ENCODE measurements at regions not wholly inside any gene's neighbourhood (a gene's known extent, or its start where the extent isn't known, plus 50 kb on each side); places are given as distances from the start of the nearest gene placed in this dataset.

DNA sequence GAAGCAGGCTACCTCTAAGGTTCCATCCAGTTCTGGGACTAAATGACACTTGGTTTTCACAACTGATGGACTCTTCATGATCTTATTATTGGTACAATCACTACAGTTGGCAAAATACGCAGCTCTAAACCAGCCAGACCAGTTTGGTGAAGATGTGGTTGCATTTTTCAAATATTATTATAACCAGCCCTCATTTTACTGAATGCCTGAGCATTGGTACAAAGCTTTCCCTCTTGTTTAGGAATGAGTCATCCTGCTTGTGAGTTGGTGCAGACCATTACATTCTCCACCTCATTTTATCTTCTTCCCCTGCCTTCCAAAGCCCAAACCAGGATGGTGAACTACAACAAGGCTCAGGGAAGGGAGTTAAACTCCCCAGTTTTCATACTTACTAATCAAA lies 223.1 kb downstream of the KDR start:
- Mint-ChIP-seq H3K27ac (no peak overlapping the region), H3K9me3 (peaks cover under 1% of the 10 kb centered on the region), H3K4me3 (no peak overlapping the region), H3K4me1 (no peaks in the 10 kb centered on the region), H3K36me3 (ENCODE audit: low read depth) (no peaks in the 10 kb centered on the region), H3K27me3 (ENCODE audit: insufficient read depth) (peaks cover 4% of the 10 kb centered on the region)
- WGBS, 2 experiments (ENCODE audit: insufficient coverage in 1 of 2, insufficient read length in 1 of 2): 90% methylated on average over 1 of the region's 1 CpG; no CpG with 5 or more reads in 1 of the 2 experiments
- no peaks in the 10 kb centered on the region for H3K9me3 ChIP-seq (ENCODE audit: control insufficient read depth, low read length)
- no peak overlapping the region for H3K9ac ChIP-seq (ENCODE audit: extremely low read depth, low read length, poor library complexity, severe bottlenecking)
- H3K27me3 ChIP-seq (ENCODE audit: control insufficient read depth, insufficient read depth, low read length, poor library complexity, severe bottlenecking): no peaks in the 10 kb centered on the region
- TF ChIP-seq, protein P1, sequence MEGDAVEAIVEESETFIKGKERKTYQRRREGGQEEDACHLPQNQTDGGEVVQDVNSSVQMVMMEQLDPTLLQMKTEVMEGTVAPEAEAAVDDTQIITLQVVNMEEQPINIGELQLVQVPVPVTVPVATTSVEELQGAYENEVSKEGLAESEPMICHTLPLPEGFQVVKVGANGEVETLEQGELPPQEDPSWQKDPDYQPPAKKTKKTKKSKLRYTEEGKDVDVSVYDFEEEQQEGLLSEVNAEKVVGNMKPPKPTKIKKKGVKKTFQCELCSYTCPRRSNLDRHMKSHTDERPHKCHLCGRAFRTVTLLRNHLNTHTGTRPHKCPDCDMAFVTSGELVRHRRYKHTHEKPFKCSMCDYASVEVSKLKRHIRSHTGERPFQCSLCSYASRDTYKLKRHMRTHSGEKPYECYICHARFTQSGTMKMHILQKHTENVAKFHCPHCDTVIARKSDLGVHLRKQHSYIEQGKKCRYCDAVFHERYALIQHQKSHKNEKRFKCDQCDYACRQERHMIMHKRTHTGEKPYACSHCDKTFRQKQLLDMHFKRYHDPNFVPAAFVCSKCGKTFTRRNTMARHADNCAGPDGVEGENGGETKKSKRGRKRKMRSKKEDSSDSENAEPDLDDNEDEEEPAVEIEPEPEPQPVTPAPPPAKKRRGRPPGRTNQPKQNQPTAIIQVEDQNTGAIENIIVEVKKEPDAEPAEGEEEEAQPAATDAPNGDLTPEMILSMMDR (conservative IDR thresholded peaks at IDR 0.05): no peak
- H3K27ac ChIP-seq (ENCODE audit: low read depth, low read length): no peak overlapping the region
- H3K4me3 ChIP-seq (ENCODE audit: low read length): no peak overlapping the region
- H3K36me3 ChIP-seq (ENCODE audit: control insufficient read depth, insufficient read depth, low read length): no peaks in the 10 kb centered on the region
- no peaks in the 10 kb centered on the region for H3K4me1 ChIP-seq (ENCODE audit: control insufficient read depth, insufficient read depth, low read length)
- no peak for DNase-seq

DNA sequence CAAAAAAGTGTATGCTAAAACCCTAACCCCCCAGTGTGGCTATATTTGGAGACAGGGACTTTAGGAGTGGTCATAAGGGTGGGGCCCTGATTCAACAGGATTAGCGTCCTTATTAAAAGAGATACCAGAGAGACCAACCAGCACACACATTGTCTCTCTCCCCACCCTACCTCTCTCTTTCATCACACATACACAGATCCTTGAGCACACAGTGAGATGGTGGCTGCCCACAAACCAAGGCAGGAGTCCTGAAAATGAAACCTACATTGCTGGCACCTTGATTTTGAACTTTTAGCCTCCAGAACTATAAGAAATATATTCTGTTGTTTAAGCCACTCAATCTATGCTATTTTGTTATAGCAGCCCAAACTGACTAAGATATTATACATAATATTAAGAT lies 224.2 kb downstream of the KDR start:
- WGBS, 2 experiments (ENCODE audit: insufficient coverage in 1 of 2, insufficient read length in 1 of 2): 100% methylated on average over 1 of the region's 1 CpG; no CpG with 5 or more reads in 1 of the 2 experiments
- Histone ChIP-seq H3K4me3 (ENCODE audit: low read length) (no peak overlapping the region), H3K9me3 (ENCODE audit: control insufficient read depth, low read length) (no peaks in the 10 kb centered on the region), H3K36me3 (ENCODE audit: control insufficient read depth, insufficient read depth, low read length) (no peaks in the 10 kb centered on the region), H3K27ac (ENCODE audit: low read depth, low read length) (no peak overlapping the region), H3K4me1 (ENCODE audit: control insufficient read depth, insufficient read depth, low read length) (no peaks in the 10 kb centered on the region), H3K9ac (ENCODE audit: extremely low read depth, low read length, poor library complexity, severe bottlenecking) (no peak overlapping the region), H3K27me3 (ENCODE audit: control insufficient read depth, insufficient read depth, low read length, poor library complexity, severe bottlenecking) (no peaks in the 10 kb centered on the region)
- Mint-ChIP-seq H3K27me3 (ENCODE audit: insufficient read depth) (peaks cover 4% of the 10 kb centered on the region), H3K4me1 (no peaks in the 10 kb centered on the region), H3K9me3 (no peaks in the 10 kb centered on the region), H3K36me3 (ENCODE audit: low read depth) (no peaks in the 10 kb centered on the region), H3K4me3 (no peak overlapping the region), H3K27ac (no peak overlapping the region)
- TF ChIP-seq, protein P1 (conservative IDR thresholded peaks at IDR 0.05): no peak
- DNase-seq: no peak

DNA sequence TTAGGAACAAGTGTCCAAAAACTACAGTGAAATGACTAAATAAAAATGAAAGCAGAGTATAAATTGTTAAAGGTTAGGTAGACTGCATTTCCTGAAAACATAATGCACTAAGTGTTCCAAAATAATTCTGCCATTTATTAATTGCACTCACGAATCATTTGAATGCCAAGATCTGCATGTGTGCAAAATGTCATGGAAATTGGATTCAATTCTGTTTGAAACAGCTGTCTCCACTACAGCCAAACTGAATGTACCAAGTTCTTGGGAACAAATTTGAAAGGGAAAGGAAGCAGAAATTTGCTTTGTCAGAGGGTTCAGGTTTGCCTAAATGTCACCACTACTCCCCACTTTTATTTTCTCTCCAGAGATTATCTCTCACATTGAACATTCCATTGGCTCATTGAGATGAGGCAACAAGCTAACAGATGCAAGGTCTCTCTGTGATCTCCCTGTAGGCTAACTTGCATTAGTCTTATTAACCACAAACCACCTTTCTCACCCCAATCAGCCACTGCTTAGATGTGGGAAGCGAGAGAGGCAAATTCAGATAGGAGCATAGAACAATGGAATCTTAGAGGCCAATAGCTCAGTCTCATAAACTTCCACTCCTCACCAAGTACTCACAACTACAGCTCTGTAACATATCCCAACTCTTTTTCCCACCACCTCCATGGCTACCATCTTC lies 226.6 kb downstream of the KDR start:
- no peaks in the 10 kb centered on the region for H3K4me1 Mint-ChIP-seq
- no peak overlapping the region for H3K27ac Mint-ChIP-seq
- Histone ChIP-seq H3K27ac (ENCODE audit: low read depth, low read length) (no peak overlapping the region), H3K9ac (ENCODE audit: extremely low read depth, low read length, poor library complexity, severe bottlenecking) (no peak overlapping the region), H3K36me3 (ENCODE audit: control insufficient read depth, insufficient read depth, low read length) (no peaks in the 10 kb centered on the region), H3K9me3 (ENCODE audit: control insufficient read depth, low read length) (no peaks in the 10 kb centered on the region), H3K4me1 (ENCODE audit: control insufficient read depth, insufficient read depth, low read length) (no peaks in the 10 kb centered on the region), H3K27me3 (ENCODE audit: control insufficient read depth, insufficient read depth, low read length, poor library complexity, severe bottlenecking) (no peaks in the 10 kb centered on the region), H3K4me3 (ENCODE audit: low read length) (no peak overlapping the region)
- peaks cover 4% of the 10 kb centered on the region for H3K27me3 Mint-ChIP-seq (ENCODE audit: insufficient read depth)
- TF ChIP-seq, protein P1 (conservative IDR thresholded peaks at IDR 0.05): no peak
- H3K36me3 Mint-ChIP-seq (ENCODE audit: low read depth): no peaks in the 10 kb centered on the region
- DNase-seq: peak; percentile 7
- 83 to 91% methylated on average over 2 of the region's 2 CpGs for WGBS, 2 experiments (ENCODE audit: insufficient coverage in 1 of 2, insufficient read length in 1 of 2)
- H3K4me3 Mint-ChIP-seq: no peak overlapping the region
- H3K9me3 Mint-ChIP-seq: no peaks in the 10 kb centered on the region

Data from endodermal cell (in vitro differentiated cells).